Kidney (tissue), 13 donors: ENCODE measurements at regions not wholly inside any gene's neighbourhood (a gene's known extent, or its start where the extent isn't known, plus 50 kb on each side); places are given as distances from the start of the nearest gene placed in this dataset.
A peak's percentile ranks its signal among the peaks of the same experiment; 100 is the strongest.

Source experiments
- DNase-seq, 5 donors: peaks; one replicate each; pipeline ENCODE4 v3.0.0-alpha.2; 2013 to 2020
- FAIRE-seq: peaks from 2 replicates; lab custom pipeline; 2012; peaks lifted over from hg19 to GRCh38; lab: Jason Lieb, UNC
- H3K27ac ChIP-seq, 2 donors: one replicate each; pipeline ENCODE4 v1.7.0; 2013; ENCODE audit warnings: low read depth in 2 of 2, low read length in 2 of 2, inconsistent platforms in 1 of 2
- H3K27me3 ChIP-seq: one replicate; pipeline ENCODE4 v1.7.1; 2013; ENCODE audit warnings: low read length, inconsistent platforms; ENCODE audit not compliant: control insufficient read depth, insufficient read depth
- H3K36me3 ChIP-seq, 3 donors: one replicate each; pipeline versions ENCODE4 v1.7.0 to v1.7.1; 2013; ENCODE audit warnings: low read length in 3 of 3, control low read depth in 1 of 3, inconsistent platforms in 1 of 3; ENCODE audit not compliant: insufficient read depth in 3 of 3, control insufficient read depth in 2 of 3
- H3K4me1 ChIP-seq, 3 donors: one replicate each; pipeline versions ENCODE4 v1.7.0 to v1.7.1; 2013; ENCODE audit warnings: low read length in 3 of 3, inconsistent platforms in 1 of 3, low read depth in 1 of 3; ENCODE audit not compliant: control insufficient read depth in 2 of 3, insufficient read depth in 2 of 3
- H3K4me3 ChIP-seq, 3 donors: one replicate each; pipeline versions ENCODE4 v1.7.0 to v1.8.1; 2013; ENCODE audit warnings: low read length in 3 of 3, control low read depth in 1 of 3, inconsistent platforms in 1 of 3
- H3K9ac ChIP-seq, 3 donors: one replicate each; pipeline versions ENCODE4 v1.7.0 to v1.7.1; 2013; ENCODE audit warnings: low read length in 3 of 3, control low read depth in 1 of 3, inconsistent platforms in 1 of 3
- H3K9me3 ChIP-seq, 3 donors: one replicate each; pipeline versions ENCODE4 v1.7.0 to v1.7.1; 2013; ENCODE audit warnings: low read length in 3 of 3, control low read depth in 1 of 3, inconsistent platforms in 1 of 3; ENCODE audit not compliant: control insufficient read depth in 2 of 3, insufficient read depth in 1 of 3
- intact Hi-C: fragments of 100-400 bp; cut with DNase I; formaldehyde crosslinking; loops from one replicate; pipeline ENCODE4 v1.11.1; 2022
- TF ChIP-seq, protein P1 (sequence below): IDR thresholded peaks from 3 replicates; pipeline ENCODE4 v1.5.1; 2012; ENCODE audit warnings: mild to moderate bottlenecking, moderate library complexity, borderline replicate concordance; ENCODE audit not compliant: insufficient read depth; ENCODE audit errors: extremely low read depth
- donor health status: control.
- donor health status: control.
- donor health status: control.
- donor health status: control.
- donor health status: control.
- donor health status: DM: yes; HTN: yes; CAD: no.
- donor health status: Normal renal cell carcinoma (clear cell type).

DNA sequence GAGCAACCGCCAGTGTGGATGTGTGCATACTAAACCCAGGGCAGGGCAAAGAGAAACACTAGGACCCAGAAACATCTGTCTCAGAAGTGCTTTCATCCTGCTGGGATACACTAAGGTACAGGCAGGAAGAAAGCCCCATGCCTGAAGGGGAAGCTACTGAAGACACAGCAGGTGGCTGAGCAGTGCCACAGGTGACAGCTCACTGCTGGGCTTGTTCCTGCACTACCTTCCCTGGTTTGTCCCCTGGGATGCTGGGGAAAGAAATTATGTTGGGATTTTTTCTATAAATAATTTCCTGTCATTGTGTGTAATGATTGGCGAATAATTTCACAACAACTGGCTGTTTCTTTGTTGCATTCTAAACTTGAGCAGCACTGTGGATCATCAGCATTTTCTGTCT lies 245.3 kb upstream of the RAB4A start:
- TF ChIP-seq, protein P1, sequence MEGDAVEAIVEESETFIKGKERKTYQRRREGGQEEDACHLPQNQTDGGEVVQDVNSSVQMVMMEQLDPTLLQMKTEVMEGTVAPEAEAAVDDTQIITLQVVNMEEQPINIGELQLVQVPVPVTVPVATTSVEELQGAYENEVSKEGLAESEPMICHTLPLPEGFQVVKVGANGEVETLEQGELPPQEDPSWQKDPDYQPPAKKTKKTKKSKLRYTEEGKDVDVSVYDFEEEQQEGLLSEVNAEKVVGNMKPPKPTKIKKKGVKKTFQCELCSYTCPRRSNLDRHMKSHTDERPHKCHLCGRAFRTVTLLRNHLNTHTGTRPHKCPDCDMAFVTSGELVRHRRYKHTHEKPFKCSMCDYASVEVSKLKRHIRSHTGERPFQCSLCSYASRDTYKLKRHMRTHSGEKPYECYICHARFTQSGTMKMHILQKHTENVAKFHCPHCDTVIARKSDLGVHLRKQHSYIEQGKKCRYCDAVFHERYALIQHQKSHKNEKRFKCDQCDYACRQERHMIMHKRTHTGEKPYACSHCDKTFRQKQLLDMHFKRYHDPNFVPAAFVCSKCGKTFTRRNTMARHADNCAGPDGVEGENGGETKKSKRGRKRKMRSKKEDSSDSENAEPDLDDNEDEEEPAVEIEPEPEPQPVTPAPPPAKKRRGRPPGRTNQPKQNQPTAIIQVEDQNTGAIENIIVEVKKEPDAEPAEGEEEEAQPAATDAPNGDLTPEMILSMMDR = no peak
- Histone ChIP-seq H3K4me3 (no peak overlapping the region), H3K4me1 (no peaks in the 10 kb centered on the region), H3K36me3 (no peaks in the 10 kb centered on the region), H3K27me3 (no peaks in the 10 kb centered on the region), H3K9me3 (no peaks in the 10 kb centered on the region), H3K27ac (no peak overlapping the region), H3K9ac (no peak overlapping the region)
- FAIRE-seq (no peak), DNase-seq (no peak)
- intact Hi-C loops = no loop called here

DNA sequence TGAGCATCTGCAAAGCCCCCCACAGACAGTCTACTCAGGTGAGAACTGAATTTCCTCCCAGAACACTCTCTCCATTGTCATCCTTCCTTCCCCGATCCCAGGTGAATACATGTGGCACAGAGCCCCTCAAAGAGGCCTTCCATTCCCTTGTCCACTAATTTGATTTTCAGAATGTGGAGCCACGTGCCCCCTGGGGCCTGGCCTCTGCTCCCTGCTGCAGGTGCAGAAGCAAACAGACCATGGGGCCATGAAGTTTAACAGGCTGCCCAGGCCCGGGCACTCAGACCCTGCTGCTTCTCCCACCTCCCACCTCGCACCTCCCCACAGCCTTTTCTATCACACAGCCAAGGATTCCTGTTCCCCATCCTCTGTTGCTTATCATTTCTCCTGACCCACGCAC lies 243.8 kb upstream of the RAB4A start:
- Histone ChIP-seq H3K4me1 (no peaks in the 10 kb centered on the region), H3K9ac (no peak overlapping the region), H3K9me3 (no peaks in the 10 kb centered on the region), H3K27ac (no peak overlapping the region), H3K4me3 (no peak overlapping the region), H3K27me3 (no peaks in the 10 kb centered on the region), H3K36me3 (no peaks in the 10 kb centered on the region)
- DNase-seq (no peak), FAIRE-seq (no peak)
- intact Hi-C loops = no loop called here
- TF ChIP-seq, protein P1 = no peak

DNA sequence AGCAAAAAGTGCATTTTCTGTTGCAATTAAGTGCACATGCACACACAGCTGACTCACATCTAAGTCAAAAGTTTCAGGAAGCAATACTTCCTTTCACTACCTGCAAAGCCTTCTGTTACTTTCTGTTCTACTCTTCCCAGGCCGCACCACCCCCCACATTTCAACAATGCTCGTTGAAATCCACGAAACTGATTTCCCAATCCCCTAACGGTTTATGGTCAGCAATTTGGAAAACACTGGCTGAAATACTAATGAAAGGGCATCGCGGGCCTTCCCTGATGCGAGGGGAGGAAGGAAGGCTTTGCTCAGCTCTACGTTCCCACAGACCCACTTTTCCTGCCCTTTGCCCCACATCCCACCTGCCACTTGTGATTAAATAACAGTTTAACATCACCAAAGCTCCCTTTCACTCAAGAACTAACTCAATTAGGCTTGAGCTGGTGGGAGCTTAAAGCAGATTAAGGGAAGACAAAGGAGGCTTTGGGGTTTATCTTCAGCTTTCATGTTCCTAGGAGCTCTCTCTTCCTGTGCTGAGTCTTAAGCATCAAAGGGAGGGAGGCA lies 243.2 kb upstream of the RAB4A start:
- Histone ChIP-seq H3K27ac (no peak overlapping the region), H3K27me3 (no peaks in the 10 kb centered on the region), H3K4me1 (no peaks in the 10 kb centered on the region), H3K9ac (no peak overlapping the region), H3K9me3 (no peaks in the 10 kb centered on the region), H3K36me3 (no peaks in the 10 kb centered on the region), H3K4me3 (no peak overlapping the region)
- TF ChIP-seq, protein P1 = no peak
- intact Hi-C loops = no loop called here
- FAIRE-seq (no peak), DNase-seq (peak in 1 of 5 donors; percentile 22)

DNA sequence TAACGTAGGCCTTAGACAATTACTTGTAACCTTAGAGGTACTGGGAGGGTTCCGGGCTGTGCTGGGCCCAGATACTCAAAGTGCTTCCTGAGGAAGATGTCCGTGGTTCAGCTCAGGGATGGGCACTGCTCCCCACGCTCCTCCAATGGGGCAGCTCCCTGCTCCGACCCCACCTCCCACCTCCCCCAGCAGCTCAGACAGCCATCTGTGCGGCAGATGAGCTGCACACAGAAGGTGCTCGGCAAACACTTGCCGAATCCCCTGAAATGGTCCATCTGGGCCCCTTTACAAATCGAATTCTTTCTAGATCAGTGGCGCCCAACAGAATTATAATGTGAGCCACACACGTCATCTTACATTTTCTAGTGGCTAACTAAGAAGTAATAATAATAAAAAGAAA lies 242.4 kb upstream of the RAB4A start:
- FAIRE-seq (no peak), DNase-seq (no peak)
- Histone ChIP-seq H3K27me3 (no peaks in the 10 kb centered on the region), H3K9me3 (no peaks in the 10 kb centered on the region), H3K4me1 (no peaks in the 10 kb centered on the region), H3K36me3 (no peaks in the 10 kb centered on the region), H3K9ac (no peak overlapping the region), H3K27ac (no peak overlapping the region), H3K4me3 (no peak overlapping the region)
- TF ChIP-seq, protein P1 = no peak
- intact Hi-C loops = no loop called here
